Gastrocnemius medialis (tissue), 4 donors: ENCODE measurements at regions not wholly inside any gene's neighbourhood (a gene's known extent, or its start where the extent isn't known, plus 50 kb on each side); places are given as distances from the start of the nearest gene placed in this dataset.

ENCODE experiments used
- CTCF ChIP-seq, 5 experiments: fragments of 450-650 bp in 3 of 5; fragments of 200-600 bp in 2 of 5; sonication (generic) in 2 of 5; IDR thresholded peaks in 4 of 5; conservative IDR thresholded peaks in 1 of 5; 1 replicate in 4 of 5; 2 replicates in 1 of 5; pipeline ENCODE4 v1.5.1; 2016 to 2019; ENCODE audit warnings: antibody characterized with exemption in 5 of 5, mild to moderate bottlenecking in 3 of 5, moderate library complexity in 3 of 5
- POLR2A ChIP-seq, 2 donors: fragments of 450-650 bp; IDR thresholded peaks; one replicate each; pipeline ENCODE4 v1.6.1; 2017; ENCODE audit warnings: antibody characterized with exemption in 2 of 2, mild to moderate bottlenecking in 2 of 2, moderate library complexity in 2 of 2

DNA sequence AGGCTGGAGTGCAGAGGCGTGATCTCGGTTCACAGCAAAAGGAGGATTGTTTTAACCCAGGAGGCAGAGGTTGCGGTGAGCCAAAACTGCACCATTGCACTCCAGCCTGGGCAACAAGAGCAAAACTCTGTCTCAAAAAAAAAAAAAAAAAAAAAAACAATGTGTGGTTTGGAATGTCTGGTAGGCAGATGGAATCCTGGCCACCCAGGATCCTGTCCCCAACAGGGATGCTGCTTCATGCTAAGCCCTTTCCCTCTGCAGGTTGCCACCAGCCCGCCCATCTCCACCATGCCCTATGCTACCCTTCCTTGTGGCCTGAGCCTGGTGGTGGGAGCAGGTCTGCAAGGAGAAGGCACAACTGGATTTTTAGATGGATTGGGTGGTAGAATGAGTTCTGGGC, 129.7 kb upstream of the HAND1 start:
- TF ChIP-seq CTCF (IDR thresholded peaks at IDR 0.05 in 4 of 5, conservative IDR thresholded peaks at IDR 0.05 in 1 of 5) (no peak), POLR2A (IDR thresholded peaks at IDR 0.05) (no peak)
